Smooth muscle cell (in vitro differentiated cells): ENCODE measurements at regions not wholly inside any gene's neighbourhood (a gene's known extent, or its start where the extent isn't known, plus 50 kb on each side); places are given as distances from the start of the nearest gene placed in this dataset.
"Not testable (repeated sequence)": the region's sequence is repeated elsewhere in the genome, so short reads cannot be mapped to it uniquely, and the experiment has no call there.

Source experiments
- DNase-seq: peaks from one replicate; lab custom pipeline; 2025; ENCODE audit not compliant: unreplicated experiment; lab: John Stamatoyannopoulos, UW
- H2AFZ ChIP-seq: fragments of 200-600 bp; sonication (generic); 2 replicates; pipeline ENCODE4 v1.6.0; 2016; ENCODE audit warnings: antibody characterized with exemption, low read depth, mild to moderate bottlenecking
- H3F3A ChIP-seq: fragments of 200-600 bp; sonication (generic); 2 replicates; pipeline ENCODE4 v1.6.0; 2017; ENCODE audit warnings: antibody characterized with exemption, low read depth
- H3K27ac ChIP-seq: fragments of 200-600 bp; sonication (generic); 2 replicates; pipeline ENCODE4 v1.5.1; 2016; ENCODE audit warnings: low read depth, mild to moderate bottlenecking
- H3K27me3 ChIP-seq: fragments of 200-600 bp; sonication (generic); 2 replicates; pipeline ENCODE4 v1.6.1; 2016; ENCODE audit warnings: low read depth, mild to moderate bottlenecking
- H3K36me3 ChIP-seq: fragments of 200-600 bp; sonication (generic); 2 replicates; pipeline ENCODE4 v1.5.1; 2016; ENCODE audit warnings: low read depth
- H3K4me1 ChIP-seq: fragments of 200-600 bp; sonication (generic); 2 replicates; pipeline ENCODE4 v1.5.1; 2016; ENCODE audit warnings: low read depth
- H3K4me2 ChIP-seq: fragments of 200-600 bp; sonication (generic); 2 replicates; pipeline ENCODE4 v1.6.0; 2016; ENCODE audit warnings: mild to moderate bottlenecking
- H3K4me3 ChIP-seq: fragments of 200-600 bp; sonication (generic); 2 replicates; pipeline ENCODE4 v1.5.1; 2016; ENCODE audit warnings: mild to moderate bottlenecking
- H3K79me2 ChIP-seq: fragments of 200-600 bp; sonication (generic); 2 replicates; pipeline ENCODE4 v1.6.0; 2016; ENCODE audit warnings: low read depth, mild to moderate bottlenecking
- H3K9ac ChIP-seq: fragments of 200-600 bp; sonication (generic); 2 replicates; pipeline ENCODE4 v1.6.0; 2016; ENCODE audit warnings: low read depth
- H3K9me3 ChIP-seq: fragments of 200-600 bp; sonication (generic); replicated peaks from 2 replicates; pipeline ENCODE4 v1.5.1; 2016; ENCODE audit warnings: low read depth
- H4K20me1 ChIP-seq: fragments of 200-600 bp; sonication (generic); 2 replicates; pipeline ENCODE4 v1.6.0; 2016; ENCODE audit warnings: low read depth
- CTCF ChIP-seq: fragments of 200-600 bp; sonication (generic); IDR thresholded peaks from 2 replicates; pipeline ENCODE4 v1.5.1; 2017; ENCODE audit warnings: borderline replicate concordance, mild to moderate bottlenecking, antibody characterized with exemption; ENCODE audit not compliant: insufficient read depth, poor library complexity, severe bottlenecking
- WGBS: methylation state at CpG from one replicate; pipeline ENCODE4 v1.1.7; 2016; ENCODE audit warnings: low lambda C conversion rate; 5-methylcytosine and 5-hydroxymethylcytosine counted together

GRCh38 chr13:54248306-54248705 is 1219.7 kb downstream of the OLFM4 start:
- WGBS: 82% methylated on average over 3 of the region's 3 CpGs
- no peaks in the 10 kb centered on the region for H4K20me1 ChIP-seq
- TF ChIP-seq CTCF: no peak

GRCh38 chr13:54261856-54262255 is 1233.2 kb downstream of the OLFM4 start:
- H3K36me3 ChIP-seq: no peaks in the 10 kb centered on the region
- H2AFZ ChIP-seq: no peak overlapping the region
- no peaks in the 10 kb centered on the region for H3K27me3 ChIP-seq
- no peaks in the 10 kb centered on the region for H3F3A ChIP-seq
- no peak overlapping the region for H3K9ac ChIP-seq
- no peaks in the 10 kb centered on the region for H3K9me3 ChIP-seq
- no peaks in the 10 kb centered on the region for H3K4me1 ChIP-seq
- no peak overlapping the region for H3K27ac ChIP-seq
- no peak for DNase-seq
- H4K20me1 ChIP-seq: no peaks in the 10 kb centered on the region
- 69% methylated on average over 2 of the region's 2 CpGs for WGBS
- TF ChIP-seq CTCF: no peak
- no peak overlapping the region for H3K4me3 ChIP-seq
- H3K4me2 ChIP-seq: no peak overlapping the region
- no peaks in the 10 kb centered on the region for H3K79me2 ChIP-seq

More at GRCh38 chr13:54248306-54248705, 1219.7 kb downstream of the OLFM4 start:
- H3K27me3 ChIP-seq: no peaks in the 10 kb centered on the region
- H3K4me1 ChIP-seq: no peaks in the 10 kb centered on the region
- H3K4me2 ChIP-seq: no peak overlapping the region
- no peak overlapping the region for H2AFZ ChIP-seq
- no peaks in the 10 kb centered on the region for H3K9me3 ChIP-seq
- DNase-seq: no peak
- H3K4me3 ChIP-seq: no peak overlapping the region
- no peaks in the 10 kb centered on the region for H3F3A ChIP-seq
- H3K36me3 ChIP-seq: no peaks in the 10 kb centered on the region
- no peaks in the 10 kb centered on the region for H3K79me2 ChIP-seq
- H3K27ac ChIP-seq: no peak overlapping the region
- no peak overlapping the region for H3K9ac ChIP-seq

- DNase-seq: no peak
- Histone ChIP-seq H2AFZ (no peak overlapping the region), H3K4me3 (no peak overlapping the region)
These were observed 1235.3 kb downstream of the OLFM4 start for GRCh38 chr13:54263868-54264267.

GRCh38 chr13:54267253-54267668 is 1238.6 kb downstream of the OLFM4 start:
- 10% methylated on average over 6 of the region's 6 CpGs for WGBS
- not testable (repeated sequence) for H3K4me3 ChIP-seq, H2AFZ ChIP-seq, H3K4me2 ChIP-seq, H4K20me1 ChIP-seq, H3K4me1 ChIP-seq, H3K79me2 ChIP-seq, H3K9me3 ChIP-seq, H3K27ac ChIP-seq, DNase-seq, H3F3A ChIP-seq, H3K9ac ChIP-seq, H3K36me3 ChIP-seq
- peaks cover 18% of the 10 kb centered on the region for H3K27me3 ChIP-seq

More at GRCh38 chr13:54263868-54264267, 1235.3 kb downstream of the OLFM4 start:
- H3K27me3 ChIP-seq: peaks cover 15% of the 10 kb centered on the region
- no peaks in the 10 kb centered on the region for H4K20me1 ChIP-seq
- no peaks in the 10 kb centered on the region for H3K79me2 ChIP-seq
- no peak overlapping the region for H3K4me2 ChIP-seq
- no peak overlapping the region for H3K9ac ChIP-seq
- H3K9me3 ChIP-seq: no peaks in the 10 kb centered on the region
- no peaks in the 10 kb centered on the region for H3K36me3 ChIP-seq
- H3F3A ChIP-seq: no peaks in the 10 kb centered on the region
- TF ChIP-seq CTCF: no peak
- no peak overlapping the region for H3K27ac ChIP-seq
- H3K4me1 ChIP-seq: no peaks in the 10 kb centered on the region

- H3K4me1 ChIP-seq, H3K79me2 ChIP-seq, H3K9me3 ChIP-seq, H3F3A ChIP-seq, H3K9ac ChIP-seq, H2AFZ ChIP-seq, H4K20me1 ChIP-seq, H3K27ac ChIP-seq, H3K36me3 ChIP-seq, H3K4me2 ChIP-seq, DNase-seq, H3K4me3 ChIP-seq: not testable (repeated sequence)
- 38% methylated on average over 11 of the region's 11 CpGs for WGBS
- H3K27me3 ChIP-seq: peaks cover 18% of the 10 kb centered on the region
These were observed 1239.5 kb downstream of the OLFM4 start for GRCh38 chr13:54268013-54268695.
